CD4-positive, alpha-beta T cell treated with Interleukin-4 for 1 hour (primary cell): ENCODE measurements at regions not wholly inside any gene's neighbourhood (a gene's known extent, or its start where the extent isn't known, plus 50 kb on each side); places are given as distances from the start of the nearest gene placed in this dataset.

Experiments
- DNase-seq, 2 donors: peaks; one replicate each; pipeline ENCODE4 v3.0.0-alpha.2; 2020 to 2022

DNA sequence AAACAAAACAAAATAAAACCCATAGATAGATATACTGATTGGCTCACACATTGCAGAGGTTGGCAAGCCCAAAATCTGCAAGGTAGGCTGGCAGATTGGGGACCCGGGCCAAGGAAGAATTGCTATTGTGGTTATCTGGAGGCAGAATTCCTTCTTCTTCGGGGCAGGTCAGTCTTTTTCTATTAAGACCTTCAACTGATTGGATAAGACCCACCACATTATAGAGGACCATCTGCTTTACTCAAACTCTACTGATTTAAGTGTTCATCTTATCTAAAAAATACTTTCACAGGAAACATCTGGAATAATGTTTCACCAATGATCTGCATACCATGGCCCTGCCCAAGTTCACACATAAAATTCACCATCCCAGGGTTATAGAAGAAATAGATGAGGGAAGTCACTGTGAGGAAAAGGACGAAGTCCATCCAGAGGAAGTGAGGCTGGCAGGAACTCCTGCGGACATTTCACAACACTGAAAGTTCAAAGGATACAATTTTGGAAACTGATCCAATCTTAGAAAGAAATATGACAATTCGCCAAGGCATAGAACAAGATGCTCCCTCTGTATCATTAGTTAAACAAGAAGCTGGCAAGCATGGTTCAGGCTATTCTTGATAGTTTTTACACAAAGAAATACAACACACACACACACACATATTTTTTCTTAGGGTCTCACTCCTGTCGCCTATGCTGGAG, 127.6 kb upstream of the MED13L start:
- DNase-seq = no peak

DNA sequence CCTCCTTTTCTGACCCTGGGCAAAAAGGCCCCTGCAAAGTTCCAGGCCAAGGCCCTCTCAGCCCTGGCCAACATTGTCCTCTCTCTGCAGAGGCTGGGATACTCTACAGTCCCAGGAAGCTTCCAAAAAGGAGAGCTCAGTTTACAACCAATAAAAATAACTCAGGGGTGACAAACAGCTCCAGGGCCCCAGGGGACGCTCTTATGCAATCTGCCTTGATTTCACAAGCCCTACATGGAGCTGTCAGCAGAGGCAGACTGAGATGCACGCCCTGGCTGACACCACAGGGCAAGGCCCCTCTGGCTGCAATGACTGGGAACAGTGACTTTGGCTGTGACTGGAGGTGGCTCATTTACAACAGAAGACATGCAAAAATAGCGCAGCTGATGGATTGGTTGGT, 129.0 kb upstream of the MED13L start:
- DNase-seq = peak; percentile 7 to 73

DNA sequence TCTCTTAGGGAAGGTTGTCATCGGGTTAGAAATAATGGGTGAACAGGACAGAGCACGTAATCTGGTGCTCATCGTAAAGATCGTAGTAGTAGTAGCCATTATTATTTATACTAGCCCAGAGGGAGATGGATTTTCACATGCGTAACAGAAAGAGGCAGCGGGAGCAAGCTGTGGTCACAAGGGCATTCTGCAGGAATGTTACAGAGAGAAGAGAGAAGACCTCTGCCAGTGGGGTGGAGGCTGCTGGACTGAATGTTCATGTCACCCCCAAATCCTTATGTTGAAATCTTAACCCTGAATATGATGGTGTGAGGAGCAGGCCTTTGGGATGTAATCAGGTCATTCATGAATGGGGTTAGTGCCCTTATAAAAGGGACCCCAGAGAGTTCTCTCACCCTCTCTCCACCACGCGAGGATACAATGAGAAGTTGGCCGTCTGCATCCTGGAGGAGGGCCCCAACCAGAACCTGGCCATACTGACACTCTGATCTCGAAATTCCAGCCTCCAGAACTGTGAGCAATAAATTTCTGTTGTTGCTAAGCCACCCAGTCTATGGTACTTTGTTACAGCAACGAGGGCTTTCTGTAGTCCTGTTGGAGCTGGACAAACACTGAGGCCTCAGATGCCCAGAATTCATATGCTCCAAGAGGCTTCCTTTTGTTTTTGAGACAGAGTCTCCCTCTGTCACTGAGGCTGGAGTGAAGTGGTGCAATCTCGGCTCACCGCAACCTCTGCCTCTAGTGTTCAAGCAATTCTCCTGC, 131.2 kb upstream of the MED13L start:
- DNase-seq = no peak

DNA sequence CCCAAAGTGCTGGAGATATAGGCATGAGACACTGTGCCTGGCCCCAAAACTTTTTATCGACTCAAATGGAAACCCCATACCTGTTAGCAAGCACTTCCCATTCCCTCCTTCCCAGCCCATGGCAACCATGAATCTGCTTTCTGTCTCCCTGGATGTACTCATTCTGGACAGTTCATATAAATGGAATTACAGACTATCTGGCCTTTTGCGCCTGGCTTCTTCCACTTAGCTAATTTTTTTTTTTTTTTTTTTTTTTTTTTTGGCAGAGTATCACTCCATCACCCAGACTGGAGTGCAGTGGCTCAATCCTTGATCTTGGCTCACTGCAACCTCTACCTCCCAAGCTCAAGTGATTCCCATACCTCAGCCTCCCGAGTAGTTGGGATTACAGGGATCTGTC, 134.5 kb upstream of the MED13L start:
- DNase-seq = no peak

DNA sequence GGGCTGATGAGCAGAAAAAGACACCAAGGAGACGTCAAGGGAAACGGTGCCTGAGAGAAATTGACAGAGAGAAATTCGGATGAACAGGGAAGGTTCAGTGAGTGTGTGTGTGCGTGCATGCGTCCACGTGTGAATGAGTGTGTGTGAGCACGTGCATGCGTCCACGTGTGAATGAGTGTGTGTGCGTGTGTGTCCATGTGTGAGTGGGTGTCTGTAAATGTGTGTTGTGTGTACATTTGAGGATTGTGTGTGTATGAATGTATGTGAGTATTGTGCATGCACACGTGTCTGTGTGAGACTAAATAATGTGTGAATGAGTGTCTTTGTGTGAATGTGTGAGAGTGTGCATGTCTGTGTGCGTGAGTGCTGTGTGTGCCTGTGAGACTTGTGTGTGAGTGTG, 137.4 kb upstream of the MED13L start:
- no peak for DNase-seq

DNA sequence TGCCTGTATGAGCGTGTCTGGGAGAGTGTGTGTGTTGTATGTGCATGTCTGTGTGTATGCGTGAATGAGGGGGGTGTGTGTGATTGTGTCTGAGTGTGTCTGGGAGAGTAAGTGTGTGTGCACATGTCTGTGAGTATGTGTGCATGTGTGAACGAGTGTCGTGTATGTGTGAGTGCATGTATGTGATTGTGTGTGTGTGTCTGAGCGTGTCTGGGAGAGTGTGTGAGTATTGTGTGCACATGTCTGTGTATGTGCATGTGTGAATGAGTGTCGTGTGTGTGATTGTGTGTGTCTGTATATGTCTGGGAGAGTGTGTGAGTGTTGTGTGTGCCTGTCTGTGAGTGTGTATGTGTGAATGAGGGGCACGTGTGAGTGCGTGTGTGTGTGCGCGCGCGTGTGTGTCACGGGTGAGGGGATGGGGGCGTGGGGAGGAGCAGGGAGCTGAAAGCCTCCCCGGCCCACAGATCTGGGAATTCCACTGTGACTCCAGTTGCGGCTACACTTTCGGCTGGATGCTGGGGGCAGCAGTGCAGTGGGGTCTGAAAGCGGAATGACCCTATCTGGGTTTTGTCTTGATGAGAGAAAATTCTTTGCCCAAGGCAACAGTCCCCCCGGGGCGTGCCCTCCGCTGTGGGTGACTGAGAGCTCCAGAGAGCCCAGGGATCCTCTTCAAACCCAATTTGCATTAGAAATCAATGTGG, 138.1 kb upstream of the MED13L start:
- DNase-seq = no peak

DNA sequence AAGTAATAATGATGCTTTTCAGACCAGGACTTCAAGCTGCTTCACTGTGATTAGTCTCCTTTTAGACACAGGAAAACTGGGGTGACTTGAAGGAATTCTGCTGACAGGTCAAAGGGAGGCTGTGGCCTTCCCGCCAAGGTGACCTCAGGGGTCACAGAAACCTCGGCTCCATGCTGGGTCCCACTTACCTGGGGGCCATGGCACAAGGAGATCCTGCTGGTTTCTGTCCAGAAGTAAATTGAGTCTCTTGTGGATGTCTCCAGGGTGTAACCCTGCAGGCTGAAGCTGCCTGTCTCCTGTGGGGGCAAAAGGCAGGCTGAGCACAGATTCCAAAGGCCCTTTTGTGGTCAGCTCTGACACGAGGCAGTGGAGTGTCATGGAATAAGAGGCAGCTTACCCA, 138.7 kb upstream of the MED13L start:
- DNase-seq = no peak

DNA sequence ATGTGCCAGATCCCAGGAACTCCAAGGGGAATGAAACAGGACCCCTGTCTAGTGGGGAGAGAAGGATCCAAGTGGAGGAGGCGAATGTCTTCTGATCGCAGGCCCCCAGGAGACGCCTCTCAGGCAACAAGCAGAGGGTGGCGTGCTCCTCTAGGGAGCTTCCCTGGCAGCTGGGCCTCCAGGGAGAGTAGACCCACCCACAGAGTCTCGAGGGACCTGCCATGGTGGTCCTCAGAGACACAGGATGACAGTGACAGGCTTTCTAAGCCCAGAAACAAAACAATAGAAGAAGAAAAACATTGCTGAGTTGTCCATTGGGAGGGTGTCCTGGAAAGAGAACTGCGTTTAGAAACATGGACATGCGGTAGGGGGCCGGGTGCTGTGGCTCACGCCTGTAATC, 140.6 kb upstream of the MAP1LC3B2 start:
- no peak for DNase-seq

DNA sequence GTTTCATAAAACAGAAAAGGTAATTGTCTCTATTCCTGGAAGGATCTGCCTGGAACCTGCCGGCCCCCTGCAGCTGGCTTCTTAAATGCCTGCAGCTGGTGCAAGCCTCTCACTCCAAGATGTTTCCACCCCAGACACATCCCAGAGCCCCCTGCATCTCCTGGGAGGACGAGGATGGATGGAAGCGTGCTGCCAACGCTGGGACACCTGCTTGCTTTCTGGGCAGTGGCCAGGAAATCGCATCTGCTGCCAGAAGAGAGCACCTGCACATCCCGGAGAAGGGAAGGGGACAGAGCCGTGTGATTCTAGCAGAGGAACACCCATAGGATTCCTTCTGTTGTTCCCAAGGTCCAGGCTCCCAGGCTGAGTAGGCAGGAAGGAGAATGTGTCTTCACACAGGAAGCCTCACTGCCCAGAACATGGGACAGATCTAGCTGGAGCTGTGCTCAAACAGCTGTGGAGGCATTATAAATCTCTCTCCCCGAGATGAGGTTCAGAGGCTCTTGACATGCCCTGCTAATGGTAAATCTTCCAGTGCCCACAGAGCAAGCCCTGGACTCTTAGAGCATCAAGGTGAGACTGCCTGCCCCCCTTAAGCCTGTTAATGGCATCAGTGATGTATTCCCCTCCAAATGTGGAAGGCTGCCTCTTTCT, 138.8 kb upstream of the MAP1LC3B2 start:
- no peak for DNase-seq

DNA sequence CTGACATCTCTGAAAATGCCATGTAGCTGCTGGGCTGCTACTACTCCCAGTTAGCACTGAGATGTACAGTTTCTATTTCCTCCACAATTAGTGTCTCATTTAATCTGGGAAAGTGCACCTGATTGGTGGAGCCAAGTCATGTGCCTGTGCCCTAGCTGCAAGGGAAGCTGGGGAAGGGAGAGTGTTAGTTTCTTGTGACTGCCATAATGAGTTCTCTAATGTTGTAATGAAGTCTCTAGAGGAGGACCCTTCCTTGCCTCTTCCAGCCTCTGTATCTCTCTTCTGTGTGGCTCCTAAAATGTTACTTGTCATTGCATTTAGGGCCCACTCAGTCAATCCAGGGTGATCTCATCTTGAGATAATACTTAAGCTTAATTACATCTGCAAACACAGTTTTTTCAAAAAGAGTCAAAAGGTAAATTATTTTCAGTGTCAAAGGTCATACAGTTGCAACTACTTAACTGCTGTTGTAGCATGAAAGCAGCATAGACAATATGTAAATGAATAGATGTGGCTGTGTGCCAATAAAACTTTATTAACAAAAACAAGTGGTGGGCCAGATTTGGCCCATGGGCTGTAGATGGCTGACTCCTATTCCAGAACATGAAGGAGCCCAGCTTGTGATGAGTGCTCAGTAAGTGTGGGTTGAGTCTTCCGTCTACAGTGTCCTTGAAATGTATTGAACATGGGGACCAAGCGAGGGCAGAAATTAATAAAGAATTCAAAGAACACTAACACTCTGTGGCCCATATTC, 137.2 kb upstream of the MAP1LC3B2 start:
- no peak for DNase-seq

DNA sequence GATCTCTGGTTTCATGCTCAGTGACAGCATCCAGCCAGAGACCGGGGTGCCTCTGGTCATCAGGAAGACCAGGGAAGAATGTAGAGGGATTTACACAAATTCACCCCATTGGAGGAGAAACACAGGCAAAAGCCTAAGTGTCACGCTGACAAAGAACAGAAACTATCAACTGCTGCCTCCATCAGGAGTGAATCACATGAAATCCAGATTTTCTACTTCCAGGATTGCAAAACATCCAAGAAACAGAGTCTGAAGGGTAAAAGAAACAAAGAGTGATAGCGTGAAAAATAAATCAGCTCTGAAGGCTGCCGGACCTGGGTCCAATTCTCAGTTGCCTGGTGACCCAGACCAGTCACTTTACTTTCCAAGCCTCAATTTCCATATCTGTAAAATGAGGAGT, 136.1 kb upstream of the MAP1LC3B2 start:
- no peak for DNase-seq

DNA sequence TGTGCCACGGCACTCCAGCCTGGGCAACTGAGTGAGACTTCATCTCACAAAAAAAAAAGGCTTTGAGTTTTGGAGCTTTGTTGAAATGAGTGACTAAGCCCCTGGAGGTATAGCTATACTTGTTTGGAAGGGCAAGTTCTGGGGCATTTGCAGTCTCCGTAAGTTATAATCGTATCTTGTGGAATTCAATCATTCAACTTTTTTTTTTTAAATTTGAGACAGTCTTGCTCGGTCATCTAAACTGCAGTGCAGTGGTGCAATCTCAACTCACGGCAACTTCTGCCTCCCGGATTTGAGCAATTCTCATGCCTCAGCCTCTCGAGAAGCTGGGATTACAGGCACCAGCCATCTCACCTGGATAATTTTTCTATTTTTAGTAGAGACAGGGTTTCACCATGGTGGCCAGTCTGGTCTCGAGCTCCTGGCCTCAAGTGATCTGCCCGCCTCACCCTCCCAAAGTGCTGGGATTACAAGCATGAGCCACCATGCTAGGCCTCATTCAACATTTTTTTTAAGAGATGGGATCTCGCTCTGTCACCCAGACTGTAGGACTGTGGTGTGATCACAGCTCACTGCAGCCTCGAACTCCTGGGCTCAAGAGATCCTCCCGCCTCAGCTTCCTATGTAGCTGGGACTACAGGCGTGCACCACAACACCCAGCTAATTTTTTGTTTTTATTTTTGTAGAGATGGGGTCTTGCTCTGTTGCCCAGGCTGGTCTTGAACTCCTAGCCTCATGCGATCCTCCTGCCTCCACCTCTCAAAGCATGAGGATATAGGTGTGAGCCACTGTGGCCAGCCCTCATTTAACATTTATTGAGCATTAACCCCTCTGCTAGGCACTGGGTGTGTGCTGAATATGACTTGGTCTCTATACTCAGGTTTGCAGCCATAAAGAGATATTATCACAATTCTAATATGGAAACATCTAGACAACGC, 133.7 kb upstream of the MAP1LC3B2 start:
- DNase-seq = no peak

DNA sequence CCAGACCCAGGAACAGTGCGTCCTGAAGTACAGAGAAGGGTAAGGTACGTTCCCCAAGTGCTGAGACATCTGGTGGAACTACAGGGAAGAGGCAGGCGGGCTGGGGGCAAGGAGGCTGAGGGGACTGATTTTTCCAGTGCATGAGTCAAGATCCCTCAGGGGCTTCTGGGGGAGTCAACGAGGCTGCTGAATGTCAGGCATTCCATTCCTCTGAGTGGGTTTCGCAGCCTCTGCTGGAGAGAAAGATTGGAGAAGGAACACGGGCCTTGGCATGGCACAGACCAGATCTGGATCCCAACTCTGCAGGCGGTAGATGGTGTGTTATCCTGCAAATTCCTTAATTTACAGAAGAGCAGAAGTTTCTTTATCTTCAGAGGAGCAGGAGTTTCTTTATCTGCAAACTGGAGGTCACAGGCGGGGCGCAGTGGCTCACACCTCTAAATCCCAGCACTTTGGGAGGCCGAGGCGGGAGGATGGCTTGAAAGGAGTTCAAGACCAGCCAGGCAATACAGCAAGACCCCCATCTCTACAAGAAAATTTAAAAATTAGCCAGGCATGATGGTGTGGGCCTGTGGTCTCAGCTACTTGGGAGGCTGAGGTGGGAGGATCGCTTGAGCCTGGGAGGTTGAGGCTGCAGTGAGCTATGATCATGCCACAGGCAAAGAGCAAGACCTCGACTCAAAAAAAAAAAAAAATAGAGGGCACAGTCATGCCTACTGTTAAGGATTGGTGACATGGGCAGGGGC, 132.6 kb upstream of the MAP1LC3B2 start:
- DNase-seq = no peak

DNA sequence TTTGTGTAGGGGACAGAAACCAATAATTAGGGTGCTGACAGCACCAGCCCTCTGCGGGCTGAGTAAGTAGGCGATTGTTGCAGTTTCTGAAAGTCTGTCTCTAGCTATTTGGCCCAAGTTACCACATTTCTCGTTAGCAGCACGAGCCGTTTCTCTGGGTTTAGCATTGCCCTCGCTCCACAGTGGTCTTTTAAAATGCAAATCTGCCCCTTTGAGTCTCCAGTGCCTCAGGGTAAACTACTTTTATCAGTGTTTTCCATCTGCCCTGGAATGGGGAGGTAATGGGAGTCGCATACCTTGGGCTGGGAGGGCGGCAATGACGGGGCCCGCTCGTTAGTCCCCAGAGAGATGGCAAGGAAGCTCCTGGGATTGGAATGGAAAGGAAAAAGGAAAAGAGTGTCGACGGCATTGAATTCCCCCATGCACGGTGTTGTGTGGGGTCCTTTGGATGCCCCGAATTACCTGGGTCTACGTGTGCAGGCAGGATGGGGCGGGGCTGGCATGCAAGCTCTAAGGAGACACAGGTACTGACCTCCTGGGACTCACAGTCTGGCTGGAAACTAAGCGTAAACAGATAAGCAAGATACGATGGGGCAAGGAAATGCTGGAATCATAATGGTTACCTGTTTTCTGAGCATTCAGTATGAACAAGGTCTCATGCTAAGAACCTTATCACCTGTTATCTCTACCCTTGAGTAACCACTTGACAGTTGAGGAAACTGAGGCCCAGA, 131.8 kb upstream of the MAP1LC3B2 start:
- DNase-seq = no peak

DNA sequence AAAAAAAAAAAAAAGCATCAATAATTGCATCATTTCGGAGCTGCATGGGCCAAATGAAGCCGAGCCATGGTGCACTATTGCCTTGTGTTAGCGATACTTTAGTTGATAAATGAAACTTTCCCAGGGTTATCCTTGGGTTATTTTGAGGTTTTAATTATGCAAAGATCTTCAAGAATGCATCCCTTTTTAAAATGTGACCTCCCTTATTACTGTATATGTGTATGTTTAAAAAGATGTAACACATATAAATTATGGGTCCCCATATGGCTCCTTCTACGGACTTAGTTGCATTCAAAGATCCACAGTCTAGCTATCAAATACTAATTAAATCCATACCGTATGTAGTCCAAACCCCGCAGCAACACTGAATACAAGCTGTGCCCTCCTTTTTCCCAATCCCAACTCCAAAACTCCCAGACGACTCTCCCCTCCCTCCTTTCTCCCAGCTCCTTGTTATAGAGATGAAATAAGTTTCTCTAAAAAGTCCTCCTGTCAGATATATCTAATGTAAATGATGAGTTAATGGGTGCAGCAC, 129.3 kb upstream of the MAP1LC3B2 start:
- DNase-seq = no peak

DNA sequence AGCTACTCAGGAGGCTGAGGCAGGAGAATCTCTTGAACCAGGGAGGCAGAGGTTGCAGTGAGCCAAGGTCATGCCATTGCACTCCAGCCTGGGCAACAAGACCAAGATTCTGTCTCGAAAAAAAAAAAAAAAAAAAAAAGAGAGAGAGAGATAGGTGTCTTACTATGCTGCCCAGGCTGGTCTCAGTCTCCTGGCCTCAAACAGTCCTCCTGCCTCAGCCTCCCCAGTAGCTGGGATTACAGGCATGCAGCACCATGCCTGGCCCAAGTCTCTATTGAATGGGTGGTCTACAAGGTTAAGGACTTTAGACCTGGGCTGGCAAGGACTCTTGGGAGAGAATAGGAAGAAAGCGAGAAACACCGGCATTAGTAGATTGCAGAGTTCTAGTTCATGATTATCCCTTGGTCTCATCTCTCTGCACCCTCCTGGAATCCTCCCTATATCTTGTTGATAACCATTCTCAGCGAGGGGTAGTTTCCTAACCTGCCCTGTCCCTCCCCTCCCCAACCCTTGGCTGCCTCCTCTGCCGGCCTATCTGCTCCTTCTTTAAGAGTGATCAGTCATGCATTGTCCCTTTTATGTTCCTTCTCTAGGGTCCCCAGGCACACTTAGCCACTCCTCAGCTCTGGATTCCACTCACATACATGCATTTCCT, 128.1 kb upstream of the MAP1LC3B2 start:
- DNase-seq = no peak

DNA sequence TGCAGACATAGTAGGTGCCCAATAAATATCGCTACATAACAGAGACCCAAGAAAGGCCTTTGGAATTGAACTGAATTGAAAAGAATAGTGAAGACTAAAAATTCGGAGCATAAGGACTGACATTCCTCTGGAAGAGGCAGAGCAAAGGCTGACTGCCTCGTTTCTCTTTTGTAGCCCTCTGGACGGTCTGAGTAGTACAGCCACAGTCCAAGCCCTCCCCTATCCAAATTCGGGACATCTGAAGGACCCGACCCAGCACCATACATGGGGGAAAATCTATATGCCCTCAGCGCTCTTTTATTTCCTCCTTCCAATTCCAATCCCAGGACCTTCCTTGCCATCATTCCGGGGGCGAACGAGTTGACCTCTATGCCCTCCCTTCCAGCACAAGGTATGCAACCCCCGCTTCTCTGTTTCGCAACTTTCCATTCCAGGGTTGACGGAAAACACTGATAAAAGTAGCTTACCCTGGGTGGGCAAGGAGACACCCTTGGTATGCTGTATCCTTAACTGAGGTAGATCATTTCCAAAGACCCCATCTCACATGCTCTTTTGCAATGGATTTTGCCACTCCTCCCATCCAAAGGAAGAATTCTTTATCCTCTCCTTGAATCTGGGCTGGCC, 127.4 kb upstream of the MAP1LC3B2 start:
- no peak for DNase-seq

DNA sequence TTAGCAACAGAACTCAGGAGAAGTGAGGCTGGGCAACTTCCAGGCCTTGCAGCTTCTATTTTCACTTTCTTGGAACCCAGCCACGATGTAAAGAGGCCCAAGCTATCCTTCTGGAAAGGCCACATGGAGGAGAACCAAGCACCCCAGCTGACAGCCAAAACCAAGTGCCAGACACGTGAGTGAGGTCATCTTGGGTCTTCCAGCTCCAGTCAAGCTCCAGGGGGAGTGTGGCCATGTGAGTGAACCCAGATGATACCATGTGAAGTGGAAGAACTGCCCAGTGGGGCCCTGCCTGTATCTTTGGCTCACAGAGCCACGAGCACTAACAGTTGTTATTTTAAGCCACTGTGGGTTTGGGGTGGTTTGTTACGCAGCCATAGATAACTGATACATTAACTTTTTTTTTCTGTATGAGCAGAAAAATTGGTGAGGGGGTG, 126.8 kb upstream of the MAP1LC3B2 start:
- no peak for DNase-seq

DNA sequence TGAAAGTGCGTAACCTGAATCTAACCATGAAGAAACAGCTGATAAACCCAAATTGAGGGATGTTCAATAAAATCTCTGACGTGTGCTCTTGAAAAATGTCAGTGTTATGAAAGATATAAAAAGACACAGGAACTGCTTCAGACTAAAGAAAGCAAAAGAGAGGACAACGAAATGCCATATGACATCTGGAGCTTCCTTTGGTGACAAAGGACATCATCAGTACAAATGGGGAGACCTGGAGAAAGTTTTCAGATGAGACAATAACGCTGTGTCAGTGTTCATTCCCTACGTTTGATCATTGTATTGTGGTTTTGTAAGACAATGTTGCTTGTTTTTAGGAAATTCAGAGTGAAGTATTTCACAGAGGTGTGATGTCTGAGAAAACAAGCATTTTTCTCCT, 125.9 kb upstream of the MAP1LC3B2 start:
- no peak for DNase-seq
